ENCODE measurements at regions not wholly inside any gene's neighbourhood (a gene's known extent, or its start where the extent isn't known, plus 50 kb on each side); places are given as distances from the start of the nearest gene placed in this dataset.
A peak's percentile ranks its signal among the peaks of the same experiment; 100 is the strongest.
"Not testable (repeated sequence)": the region's sequence is repeated elsewhere in the genome, so short reads cannot be mapped to it uniquely, and the experiment has no call there.

- not testable (repeated sequence) for DNase-seq
These were observed 89.8 kb downstream of the DNAAF6 start for GRCh38 chrX:107296184-107296583.

GRCh38 chrX:107298276-107298675, 91.9 kb downstream of the DNAAF6 start:
- DNase-seq: no peak

- DNase-seq: no peak
These were observed 94.8 kb downstream of the DNAAF6 start for GRCh38 chrX:107301253-107301652.

GRCh38 chrX:107304141-107304540, 97.7 kb downstream of the DNAAF6 start:
- DNase-seq: no peak

GRCh38 chrX:107323786-107324492, 117.5 kb downstream of the DNAAF6 start:
- no peak for DNase-seq

GRCh38 chrX:107324493-107325310, 118.3 kb downstream of the DNAAF6 start:
- peak in 1 of 2 donors; percentile 0 for DNase-seq

GRCh38 chrX:107325467-107325866, 119.1 kb downstream of the DNAAF6 start:
- no peak for DNase-seq

GRCh38 chrX:107348051-107348450, 101.4 kb upstream of the FRMPD3 start:
- DNase-seq: no peak

GRCh38 chrX:107348990-107349389, 100.5 kb upstream of the FRMPD3 start:
- DNase-seq: no peak

GRCh38 chrX:107355533-107355932, 93.9 kb upstream of the FRMPD3 start:
- no peak for DNase-seq

GRCh38 chrX:107360788-107361360, 88.6 kb upstream of the FRMPD3 start:
- DNase-seq: no peak

GRCh38 chrX:107370185-107370584, 79.3 kb upstream of the FRMPD3 start:
- not testable (repeated sequence) for DNase-seq

GRCh38 chrX:107374132-107374531, 75.3 kb upstream of the FRMPD3 start:
- DNase-seq: no peak

GRCh38 chrX:107374831-107375230, 74.6 kb upstream of the FRMPD3 start:
- no peak for DNase-seq

- DNase-seq: not testable (repeated sequence)
These were observed 73.3 kb upstream of the FRMPD3 start for GRCh38 chrX:107376186-107376585.

GRCh38 chrX:107384397-107385105, 64.9 kb upstream of the FRMPD3 start:
- no peak for DNase-seq

GRCh38 chrX:107389726-107390125, 59.7 kb upstream of the FRMPD3 start:
- no peak for DNase-seq

GRCh38 chrX:107393656-107394055, 55.8 kb upstream of the FRMPD3 start:
- DNase-seq: not testable (repeated sequence)

- no peak for DNase-seq
These were observed 53.2 kb upstream of the FRMPD3 start for GRCh38 chrX:107396235-107396634.

GRCh38 chrX:107396783-107397182, 52.7 kb upstream of the FRMPD3 start:
- no peak for DNase-seq

GRCh38 chrX:107398115-107398514, 51.3 kb upstream of the FRMPD3 start:
- DNase-seq: no peak

Measured in CD4-positive, alpha-beta T cell treated with Interferon alpha-2 for 1 hour (primary cell).